NB4 (cell line): ENCODE measurements at regions not wholly inside any gene's neighbourhood (a gene's known extent, or its start where the extent isn't known, plus 50 kb on each side); places are given as distances from the start of the nearest gene placed in this dataset.

Experiments
- MYC ChIP-seq: IDR thresholded peaks from 2 replicates; pipeline ENCODE4 v1.6.1; 2011; ENCODE audit warnings: low read depth, low read length
- POLR2A ChIP-seq: IDR thresholded peaks from 2 replicates; pipeline ENCODE4 v1.6.1; 2011; ENCODE audit warnings: mild to moderate bottlenecking; ENCODE audit not compliant: insufficient read length; ENCODE audit errors: extremely low read depth
- TF ChIP-seq, protein P1 (sequence below): IDR thresholded peaks from one replicate; pipeline ENCODE4 v1.5.1; 2012; ENCODE audit warnings: low read depth, low read length

DNA sequence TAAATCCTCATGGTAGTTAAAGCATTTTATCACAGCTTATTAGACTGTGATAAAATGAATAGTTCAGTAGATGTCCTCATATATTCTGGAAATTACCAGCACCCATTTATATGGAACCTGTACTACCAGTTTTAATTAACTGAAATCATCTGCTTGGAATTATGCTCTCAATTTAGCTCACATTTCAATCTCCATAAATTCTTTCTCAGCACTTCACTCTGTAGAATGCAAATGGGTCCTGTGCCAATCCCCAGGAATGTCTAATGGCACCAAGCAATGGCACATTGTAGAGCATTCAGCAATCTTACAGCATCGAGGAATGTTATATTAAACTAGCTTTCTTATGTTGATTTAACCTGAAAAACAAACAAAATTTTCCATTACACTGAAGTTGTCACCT, 355.1 kb downstream of the PDHA2 start:
- TF ChIP-seq, protein P1, sequence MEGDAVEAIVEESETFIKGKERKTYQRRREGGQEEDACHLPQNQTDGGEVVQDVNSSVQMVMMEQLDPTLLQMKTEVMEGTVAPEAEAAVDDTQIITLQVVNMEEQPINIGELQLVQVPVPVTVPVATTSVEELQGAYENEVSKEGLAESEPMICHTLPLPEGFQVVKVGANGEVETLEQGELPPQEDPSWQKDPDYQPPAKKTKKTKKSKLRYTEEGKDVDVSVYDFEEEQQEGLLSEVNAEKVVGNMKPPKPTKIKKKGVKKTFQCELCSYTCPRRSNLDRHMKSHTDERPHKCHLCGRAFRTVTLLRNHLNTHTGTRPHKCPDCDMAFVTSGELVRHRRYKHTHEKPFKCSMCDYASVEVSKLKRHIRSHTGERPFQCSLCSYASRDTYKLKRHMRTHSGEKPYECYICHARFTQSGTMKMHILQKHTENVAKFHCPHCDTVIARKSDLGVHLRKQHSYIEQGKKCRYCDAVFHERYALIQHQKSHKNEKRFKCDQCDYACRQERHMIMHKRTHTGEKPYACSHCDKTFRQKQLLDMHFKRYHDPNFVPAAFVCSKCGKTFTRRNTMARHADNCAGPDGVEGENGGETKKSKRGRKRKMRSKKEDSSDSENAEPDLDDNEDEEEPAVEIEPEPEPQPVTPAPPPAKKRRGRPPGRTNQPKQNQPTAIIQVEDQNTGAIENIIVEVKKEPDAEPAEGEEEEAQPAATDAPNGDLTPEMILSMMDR, result no peak
- TF ChIP-seq POLR2A, result no peak
- no peak for TF ChIP-seq MYC
